Pulmonary artery endothelial cell (primary cell): ENCODE measurements at regions not wholly inside any gene's neighbourhood (a gene's known extent, or its start where the extent isn't known, plus 50 kb on each side); places are given as distances from the start of the nearest gene placed in this dataset.
A peak's percentile ranks its signal among the peaks of the same experiment; 100 is the strongest.

Experiments
- DNase-seq: peaks from one replicate; pipeline ENCODE4 v3.0.0-alpha.2; 2011; ENCODE audit warnings: low read depth, low spot score

GRCh38 chr3:182671541-182671940, 121.8 kb upstream of the ATP11B start:
- no peak for DNase-seq

GRCh38 chr3:182671942-182672341, 121.4 kb upstream of the ATP11B start:
- no peak for DNase-seq

- DNase-seq = no peak
Observed at GRCh38 chr3:182673336-182673735, 120.0 kb upstream of the ATP11B start.

GRCh38 chr3:182682263-182683241, 110.8 kb upstream of the ATP11B start:
- DNase-seq = no peak

- peak; percentile 17 for DNase-seq
Observed at GRCh38 chr3:182683453-182683852, 109.9 kb upstream of the ATP11B start.

GRCh38 chr3:182683858-182684257, 109.4 kb upstream of the ATP11B start:
- DNase-seq = no peak

- DNase-seq = no peak
Observed at GRCh38 chr3:182686033-182686886, 107.0 kb upstream of the ATP11B start.

- DNase-seq = no peak
Observed at GRCh38 chr3:182690172-182690571, 103.1 kb upstream of the ATP11B start.

GRCh38 chr3:182692021-182692420, 101.3 kb upstream of the ATP11B start:
- no peak for DNase-seq

- DNase-seq = no peak
Observed at GRCh38 chr3:182692695-182693094, 100.6 kb upstream of the ATP11B start.

GRCh38 chr3:182693723-182694122, 99.6 kb upstream of the ATP11B start:
- no peak for DNase-seq

- DNase-seq = no peak
Observed at GRCh38 chr3:182696916-182697315, 96.4 kb upstream of the ATP11B start.

GRCh38 chr3:182697345-182697919, 95.9 kb upstream of the ATP11B start:
- DNase-seq = no peak

- DNase-seq = no peak
Observed at GRCh38 chr3:182698078-182698477, 95.2 kb upstream of the ATP11B start.

- DNase-seq = no peak
Observed at GRCh38 chr3:182699550-182700170, 93.6 kb upstream of the ATP11B start.

GRCh38 chr3:182702216-182702615, 91.1 kb upstream of the ATP11B start:
- no peak for DNase-seq

- DNase-seq = no peak
Observed at GRCh38 chr3:182703233-182703632, 90.1 kb upstream of the ATP11B start.

- DNase-seq = no peak
Observed at GRCh38 chr3:182704926-182705325, 88.4 kb upstream of the ATP11B start.

GRCh38 chr3:182708810-182709209, 84.5 kb upstream of the ATP11B start:
- DNase-seq = no peak

GRCh38 chr3:182709306-182709705, 84.0 kb upstream of the ATP11B start:
- DNase-seq = no peak

GRCh38 chr3:182710557-182711157, 82.6 kb upstream of the ATP11B start:
- no peak for DNase-seq
